HepG2 (cell line): ENCODE measurements at regions not wholly inside any gene's neighbourhood (a gene's known extent, or its start where the extent isn't known, plus 50 kb on each side); places are given as distances from the start of the nearest gene placed in this dataset.
A peak's percentile ranks its signal among the peaks of the same experiment; 100 is the strongest.

ENCODE experiments used
- ATAC-seq: fragments of 200-7000 bp; cut with Tn5 transposase; 3 replicates; pipeline ENCODE4 v1.9.1; 2020; ENCODE audit warnings: mild to moderate bottlenecking, moderate library complexity
- BruUV-seq: library from RNA; stranded (reverse); fragments of 400-500 nt; replicated peaks from 2 replicates; lab custom pipeline; 2021; lab: Mats Ljungman, UMichigan
- CTCF ChIA-PET: fragments of 300-600 bp; formaldehyde crosslinking; extraction: SDS; loops from one replicate; lab custom pipeline; 2021; ENCODE audit warnings: low total read pairs, inconsistent platforms, low intra/inter-chr PET ratio; lab: Yijun Ruan, JAX
- POLR2A ChIA-PET: fragments of 350-600 bp; sonication (Branson Sonifier 250); formaldehyde crosslinking; loops from one replicate; lab custom pipeline; 2020; ENCODE audit warnings: antibody characterized with exemption, inconsistent platforms; lab: Yijun Ruan, JAX
- DNase-seq: peaks from one replicate; pipeline ENCODE4 v3.0.0-alpha.2; 2015; ENCODE audit warnings: low spot score
- FAIRE-seq: peaks from 3 replicates; lab custom pipeline; 2011; peaks lifted over from hg19 to GRCh38; lab: Jason Lieb, UNC
- H2AFZ ChIP-seq: one replicate; pipeline ENCODE4 v1.6.1; 2011; ENCODE audit warnings: low read length, inconsistent platforms
- H3K27ac ChIP-seq: fragments of 300-600 bp; 3 replicates; pipeline ENCODE4 v1.8.0; 2011; ENCODE audit warnings: mixed run types, mild to moderate bottlenecking, mixed read lengths, low read length, inconsistent platforms; ENCODE audit not compliant: insufficient read depth; ENCODE audit errors: extremely low read length
- H3K27me3 ChIP-seq, 2 experiments: fragments of 200-600 bp in 1 of 2; 2 replicates in 1 of 2; 3 replicates in 1 of 2; pipeline versions ENCODE4 v1.6.0 to v1.8.0; 2011; ENCODE audit warnings: low read length in 2 of 2, mild to moderate bottlenecking in 2 of 2, moderate library complexity in 2 of 2, inconsistent platforms in 1 of 2; ENCODE audit not compliant: insufficient read depth in 2 of 2, control insufficient read depth in 1 of 2
- H3K36me3 ChIP-seq, 2 experiments: fragments of 200-600 bp in 1 of 2; replicated peaks in 1 of 2; 2 replicates in 1 of 2; 3 replicates in 1 of 2; pipeline versions ENCODE4 v1.5.1 to v1.8.0; 2011; ENCODE audit warnings: low read length in 2 of 2, inconsistent platforms in 1 of 2; ENCODE audit not compliant: insufficient read depth in 2 of 2, control insufficient read depth in 1 of 2
- H3K4me1 ChIP-seq: 2 replicates; pipeline ENCODE4 v1.5.1; 2012; ENCODE audit warnings: low read length, inconsistent platforms; ENCODE audit not compliant: insufficient read depth
- H3K4me2 ChIP-seq: 2 replicates; pipeline ENCODE4 v1.6.0; 2011; ENCODE audit warnings: low read depth, low read length, inconsistent platforms
- H3K4me3 ChIP-seq, 3 experiments: fragments of 200-600 bp in 1 of 3; sonication (generic), shearing (Covaris generic) in 1 of 3; replicated peaks in 1 of 3; 2 replicates each; pipeline ENCODE4 v1.5.1; 2011 to 2016; ENCODE audit warnings: low read length in 3 of 3, inconsistent platforms in 2 of 3, low read depth in 2 of 3, mild to moderate bottlenecking in 2 of 3, control low read depth in 1 of 3, mixed read lengths in 1 of 3; ENCODE audit not compliant: insufficient read depth in 1 of 3
- H3K79me2 ChIP-seq: one replicate; pipeline ENCODE4 v1.6.1; 2011; ENCODE audit warnings: low read length, inconsistent platforms; ENCODE audit not compliant: insufficient read depth
- H3K9ac ChIP-seq: 2 replicates; pipeline ENCODE4 v1.6.0; 2011; ENCODE audit warnings: mild to moderate bottlenecking, low read depth, low read length, inconsistent platforms; ENCODE audit not compliant: insufficient read depth
- H3K9me3 ChIP-seq: 2 replicates; pipeline ENCODE4 v1.5.1; 2012; ENCODE audit warnings: mild to moderate bottlenecking, low read length
- H4K20me1 ChIP-seq: 2 replicates; pipeline ENCODE4 v1.6.0; 2011; ENCODE audit warnings: inconsistent platforms, mild to moderate bottlenecking, low read length, moderate library complexity; ENCODE audit not compliant: insufficient read depth
- E2F5 ChIP-seq: sonication (generic); formaldehyde crosslinking; conservative IDR thresholded peaks from 2 replicates; pipeline ENCODE4 v1.4.0; 2020; ENCODE audit warnings: missing genetic modification reagents
- ELF4 ChIP-seq: sonication (generic); formaldehyde crosslinking; IDR thresholded peaks from 2 replicates; pipeline ENCODE4 v1.5.0; 2020; ENCODE audit warnings: missing genetic modification reagents, mild to moderate bottlenecking, moderate library complexity, borderline replicate concordance
- HMG20A ChIP-seq: IDR thresholded peaks from 2 replicates; pipeline ENCODE4 v1.6.1; 2016; ENCODE audit warnings: borderline replicate concordance
- PAXIP1 ChIP-seq: sonication (generic); formaldehyde crosslinking; conservative IDR thresholded peaks from 2 replicates; pipeline ENCODE4 v1.4.0; 2020; ENCODE audit warnings: mild to moderate bottlenecking, missing genetic modification reagents, moderate library complexity
- U2AF2 ChIP-seq: fragments of 200-400 bp; formaldehyde crosslinking; IDR thresholded peaks from 2 replicates; pipeline ENCODE4 v1.6.1; 2017; ENCODE audit warnings: low read depth, mild to moderate bottlenecking, low read length
- ZBTB46 ChIP-seq: sonication (generic); formaldehyde crosslinking; IDR thresholded peaks from 2 replicates; pipeline ENCODE4 v1.4.0; 2020; ENCODE audit warnings: mild to moderate bottlenecking, missing genetic modification reagents, borderline replicate concordance
- ZIK1 ChIP-seq: sonication (generic); formaldehyde crosslinking; IDR thresholded peaks from 2 replicates; pipeline ENCODE4 v1.5.0; 2020; ENCODE audit warnings: mild to moderate bottlenecking, low read depth, missing genetic modification reagents, borderline replicate concordance
- ZNF275 ChIP-seq: sonication (generic); formaldehyde crosslinking; IDR thresholded peaks from 2 replicates; pipeline ENCODE4 v1.8.0; 2022; ENCODE audit warnings: missing genetic modification reagents, mild to moderate bottlenecking, inconsistent platforms, borderline replicate concordance
- ZNF282 ChIP-seq: fragments of 450-650 bp; IDR thresholded peaks from 2 replicates; pipeline ENCODE4 v1.6.1; 2018; ENCODE audit not compliant: partially characterized antibody
- ZNF501 ChIP-seq: sonication (generic); formaldehyde crosslinking; IDR thresholded peaks from 2 replicates; pipeline ENCODE4 v1.5.1; 2020; ENCODE audit warnings: mild to moderate bottlenecking, moderate library complexity, missing genetic modification reagents
- ZNF512B ChIP-seq: sonication (generic); formaldehyde crosslinking; IDR thresholded peaks from 2 replicates; pipeline ENCODE4 v1.5.1; 2020; ENCODE audit warnings: missing genetic modification reagents, mild to moderate bottlenecking, borderline replicate concordance
- ZNF816 ChIP-seq: sonication (generic); formaldehyde crosslinking; IDR thresholded peaks from 2 replicates; pipeline ENCODE4 v1.8.0; 2022; ENCODE audit warnings: missing genetic modification reagents, mild to moderate bottlenecking, borderline replicate concordance
- WGBS: methylation state at CpG from one replicate; pipeline ENCODE4 v1.1.6; 2017; ENCODE audit warnings: low lambda C conversion rate; 5-methylcytosine and 5-hydroxymethylcytosine counted together
- in situ Hi-C: cut with HindIII; loops from 2 replicates; pipeline ENCODE4 v1.10.0; 2017; ENCODE audit warnings: low pct_unique_long_range_greater_than_20kb; ENCODE audit not compliant: extremely low pct_ligation_motif_present
- intact Hi-C: fragments of 100-400 bp; cut with micrococcal nuclease; formaldehyde crosslinking; loops from one replicate; pipeline ENCODE4 v1.10.0; 2022; ENCODE audit not compliant: unreplicated experiment

- Histone ChIP-seq H3K27me3 (no peaks in the 10 kb centered on the region), H3K79me2 (no peaks in the 10 kb centered on the region), H3K9ac (peak overlapping the region; percentile 19; the same call in 1 of the 2 replicates), H3K27ac (no peak overlapping the region), H3K4me1 (peaks cover 39% of the 10 kb centered on the region), H3K4me3 (no peak overlapping the region), H2AFZ (no peak overlapping the region), H3K36me3 (no peaks in the 10 kb centered on the region), H4K20me1 (no peaks in the 10 kb centered on the region), H3K9me3 (no peaks in the 10 kb centered on the region), H3K4me2 (peak overlapping the region; percentile 41)
- DNase-seq (peak; percentile 24), ATAC-seq (peak; percentile 29), FAIRE-seq (no peak)
- intact Hi-C loops: no loop called here
- 51% methylated on average over 15 of the region's 16 CpGs for WGBS
- ChIA-PET CTCF (no interaction called here), POLR2A (no interaction called here)
- in situ Hi-C loops: no loop called here
- no TSS peak for BruUV-seq
- TF ChIP-seq ZBTB46 (CRISPR knock-in tag) (no peak), E2F5 (CRISPR knock-in tag) (no peak), PAXIP1 (CRISPR knock-in tag) (0 out of 2 replicates have a peak, but pooled peaks have one; percentile 29), HMG20A (no peak), ZNF275 (CRISPR knock-in tag) (no peak), ZNF501 (CRISPR knock-in tag) (0 out of 2 replicates have a peak, but pooled peaks have one; percentile 12), ELF4 (CRISPR knock-in tag) (no peak), ZNF282 (no peak), U2AF2 (no peak), ZIK1 (CRISPR knock-in tag) (no peak), ZNF512B (no peak), ZNF816 (no peak)
These were observed 78.6 kb downstream of the ASB1 start for GRCh38 chr2:238505119-238505891.
